ENCODE measurements at regions not wholly inside any gene's neighbourhood (a gene's known extent, or its start where the extent isn't known, plus 50 kb on each side); places are given as distances from the start of the nearest gene placed in this dataset.

DNA sequence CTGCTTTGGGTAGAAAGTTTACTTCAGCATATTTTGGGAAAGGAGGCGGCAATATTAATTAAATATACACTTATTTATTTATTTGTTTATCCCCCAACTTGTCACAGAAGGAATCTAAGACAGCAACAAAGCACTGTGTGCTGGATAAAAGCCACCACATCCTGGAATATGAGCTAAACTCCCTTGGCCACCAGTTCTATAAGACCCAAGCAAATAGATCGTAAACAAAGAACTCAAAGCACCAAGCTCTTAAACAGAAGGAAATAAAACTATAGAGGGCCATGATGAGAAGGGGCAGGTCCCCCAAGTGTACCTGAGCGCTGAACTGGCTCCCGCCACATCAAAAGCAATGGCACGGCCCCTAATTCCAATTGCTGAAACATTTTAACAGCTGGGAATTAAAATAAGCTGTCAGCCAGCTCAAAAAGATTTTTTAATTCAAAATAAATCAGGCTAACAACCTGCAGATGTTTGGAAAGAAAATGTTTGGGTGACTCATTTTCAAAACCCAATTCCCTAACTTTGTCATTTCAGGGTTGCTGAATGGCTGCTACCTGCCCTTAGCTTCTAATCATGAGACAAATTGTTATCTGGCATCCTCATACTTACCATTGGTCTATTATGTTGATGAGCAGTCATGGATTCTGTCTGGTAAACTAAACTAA lies 127.1 kb downstream of the SLC30A10 start:
- no peak overlapping the region for H3K4me3 ChIP-seq (replicated peaks in 1 of 3; ENCODE audit: insufficient read depth in 1 of 3, low read depth in 2 of 3, low read length in 3 of 3)
- DNase-seq (ENCODE audit: low spot score): no peak
- no peaks in the 10 kb centered on the region for H3K79me2 ChIP-seq (ENCODE audit: insufficient read depth, low read length)
- no TSS peak for BruUV-seq (replicated peaks)
- H3K9me3 ChIP-seq (ENCODE audit: low read length): no peaks in the 10 kb centered on the region
- no peak overlapping the region for H3K27ac ChIP-seq (ENCODE audit: extremely low read length, insufficient read depth, low read length)
- TF ChIP-seq, protein P1, sequence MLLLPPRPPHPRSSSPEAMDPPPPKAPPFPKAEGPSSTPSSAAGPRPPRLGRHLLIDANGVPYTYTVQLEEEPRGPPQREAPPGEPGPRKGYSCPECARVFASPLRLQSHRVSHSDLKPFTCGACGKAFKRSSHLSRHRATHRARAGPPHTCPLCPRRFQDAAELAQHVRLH (CRISPR knock-in tag; IDR thresholded peaks at IDR 0.05; ENCODE audit: borderline replicate concordance, low read depth): no peak
- TF ChIP-seq NR2C2 (CRISPR knock-in tag; IDR thresholded peaks at IDR 0.05; ENCODE audit: borderline replicate concordance) (no peak), BCL6 (CRISPR knock-in tag; IDR thresholded peaks at IDR 0.05) (no peak), ZKSCAN5 (CRISPR knock-in tag; IDR thresholded peaks at IDR 0.05) (no peak), SRY (CRISPR knock-in tag; IDR thresholded peaks at IDR 0.05) (no peak), RCOR2 (CRISPR knock-in tag; IDR thresholded peaks at IDR 0.05) (no peak), ZNF652 (CRISPR knock-in tag; IDR thresholded peaks at IDR 0.05; ENCODE audit: borderline replicate concordance, low read depth) (no peak), ZNF496 (CRISPR knock-in tag; IDR thresholded peaks at IDR 0.05; ENCODE audit: insufficient replicate concordance) (no peak), SRSF9 (IDR thresholded peaks at IDR 0.05; ENCODE audit: borderline replicate concordance, insufficient read depth, low read depth, low read length, poor library complexity, severe bottlenecking) (no peak)
- no peak overlapping the region for H2AFZ ChIP-seq (ENCODE audit: low read length)
- H3K9ac ChIP-seq (ENCODE audit: insufficient read depth, low read depth, low read length): no peak overlapping the region
- no peaks in the 10 kb centered on the region for H3K36me3 ChIP-seq (replicated peaks in 1 of 2; ENCODE audit: control insufficient read depth in 1 of 2, insufficient read depth in 2 of 2, low read length in 2 of 2)
- intact Hi-C loops (cut with micrococcal nuclease; ENCODE audit: unreplicated experiment): no loop called here
- CTCF ChIA-PET (ENCODE audit: low intra/inter-chr PET ratio, low total read pairs): no interaction called here
- WGBS (ENCODE audit: low lambda C conversion rate): 25% methylated on average over 5 of the region's 5 CpGs
- no peak for FAIRE-seq
- no peak for ATAC-seq
- H3K4me2 ChIP-seq (ENCODE audit: low read depth, low read length): no peak overlapping the region
- in situ Hi-C loops (cut with HindIII; ENCODE audit: extremely low pct_ligation_motif_present, low pct_unique_long_range_greater_than_20kb): no loop called here
- no peaks in the 10 kb centered on the region for H4K20me1 ChIP-seq (ENCODE audit: insufficient read depth, low read length)
- H3K27me3 ChIP-seq (ENCODE audit: control insufficient read depth in 1 of 2, insufficient read depth in 2 of 2, low read length in 2 of 2): no peaks in the 10 kb centered on the region
- no peaks in the 10 kb centered on the region for H3K4me1 ChIP-seq (ENCODE audit: insufficient read depth, low read length)
- POLR2A ChIA-PET: no interaction called here

All from HepG2 (cell line).